CD14-positive monocyte (primary cell): ENCODE measurements at regions not wholly inside any gene's neighbourhood (a gene's known extent, or its start where the extent isn't known, plus 50 kb on each side); places are given as distances from the start of the nearest gene placed in this dataset.

Experiments used
- DNase-seq, 3 donors: peaks; one replicate each; pipeline ENCODE4 v3.0.0-alpha.2; 2011 to 2022
- H2AFZ ChIP-seq: 2 replicates; pipeline ENCODE4 v1.6.0; 2012; ENCODE audit warnings: mild to moderate bottlenecking, low read depth, low read length, inconsistent platforms; ENCODE audit not compliant: insufficient read depth, poor library complexity, severe bottlenecking
- H3K27ac ChIP-seq, 2 donors: 1 replicate in 1 of 2; 2 replicates in 1 of 2; pipeline ENCODE4 v1.5.1; 2012 to 2013; ENCODE audit warnings: low read length in 2 of 2, control low read depth in 1 of 2, inconsistent platforms in 1 of 2, low read depth in 1 of 2, mild to moderate bottlenecking in 1 of 2
- H3K27me3 ChIP-seq, 2 donors: one replicate each; pipeline versions ENCODE4 v1.6.0 to v1.6.1; 2011 to 2013; ENCODE audit warnings: low read length in 2 of 2; ENCODE audit not compliant: control insufficient read depth in 2 of 2, insufficient read depth in 2 of 2
- H3K36me3 ChIP-seq, 2 donors: replicated peaks in 1 of 2; 1 replicate in 1 of 2; 2 replicates in 1 of 2; pipeline versions ENCODE4 v1.5.1 to v1.6.1; 2012 to 2013; ENCODE audit warnings: low read length in 2 of 2, control low read depth in 1 of 2, inconsistent platforms in 1 of 2, mild to moderate bottlenecking in 1 of 2; ENCODE audit not compliant: insufficient read depth in 2 of 2, control insufficient read depth in 1 of 2
- H3K4me1 ChIP-seq, 2 donors: 1 replicate in 1 of 2; 2 replicates in 1 of 2; pipeline versions ENCODE4 v1.5.1 to v1.6.1; 2012 to 2013; ENCODE audit warnings: low read length in 2 of 2, control low read depth in 1 of 2, inconsistent platforms in 1 of 2, mild to moderate bottlenecking in 1 of 2, moderate library complexity in 1 of 2; ENCODE audit not compliant: insufficient read depth in 2 of 2, control insufficient read depth in 1 of 2
- H3K4me2 ChIP-seq: replicated peaks from 2 replicates; pipeline ENCODE3; 2012; ENCODE audit warnings: low read length, moderate library complexity, mild to moderate bottlenecking; ENCODE audit not compliant: poor library complexity, severe bottlenecking; ENCODE audit errors: extremely low read depth
- H3K4me3 ChIP-seq, 3 experiments: fragments of 200-600 bp in 1 of 3; sonication (generic) in 1 of 3; replicated peaks in 1 of 3; 1 replicate in 2 of 3; 2 replicates in 1 of 3; pipeline ENCODE4 v1.5.1; 2011 to 2013; ENCODE audit warnings: low read length in 3 of 3, mild to moderate bottlenecking in 3 of 3, control low read depth in 2 of 3, low read depth in 2 of 3, inconsistent platforms in 1 of 3, moderate library complexity in 1 of 3
- H3K79me2 ChIP-seq: 2 replicates; pipeline ENCODE4 v1.6.0; 2012; ENCODE audit warnings: mild to moderate bottlenecking, control low read depth, inconsistent platforms, low read length, moderate library complexity; ENCODE audit not compliant: insufficient read depth
- H3K9ac ChIP-seq: 2 replicates; pipeline ENCODE4 v1.6.0; 2017; ENCODE audit warnings: low read length, mild to moderate bottlenecking; ENCODE audit not compliant: insufficient read depth, poor library complexity, severe bottlenecking
- H3K9me3 ChIP-seq, 2 donors: replicated peaks in 1 of 2; 1 replicate in 1 of 2; 2 replicates in 1 of 2; pipeline versions ENCODE4 v1.5.1 to v1.6.1; 2012 to 2013; ENCODE audit warnings: low read length in 2 of 2, control low read depth in 1 of 2; ENCODE audit not compliant: control insufficient read depth in 1 of 2, insufficient read depth in 1 of 2
- H4K20me1 ChIP-seq: 2 replicates; pipeline ENCODE4 v1.6.0; 2012; ENCODE audit warnings: mild to moderate bottlenecking, low read length, control low read depth, moderate library complexity; ENCODE audit not compliant: insufficient read depth
- H3K27ac Mint-ChIP-seq, 7 donors: one replicate each; pipeline ENCODE4 v1.8.0; 2020; ENCODE audit warnings: mild to moderate bottlenecking in 7 of 7, mixed read lengths in 7 of 7, moderate library complexity in 6 of 7, inconsistent platforms in 2 of 7
- H3K27me3 Mint-ChIP-seq, 3 donors: one replicate each; pipeline ENCODE4 v1.8.0; 2021 to 2022; ENCODE audit warnings: low read depth in 3 of 3, mild to moderate bottlenecking in 3 of 3, mixed read lengths in 3 of 3, moderate library complexity in 3 of 3, inconsistent platforms in 1 of 3
- H3K36me3 Mint-ChIP-seq, 2 donors: one replicate each; pipeline ENCODE4 v1.8.0; 2020; ENCODE audit warnings: mixed read lengths in 2 of 2, inconsistent platforms in 1 of 2, mild to moderate bottlenecking in 1 of 2
- H3K4me1 Mint-ChIP-seq: one replicate; pipeline ENCODE4 v1.8.0; 2020; ENCODE audit warnings: mild to moderate bottlenecking, mixed read lengths
- H3K4me3 Mint-ChIP-seq, 2 donors: one replicate each; pipeline ENCODE4 v1.8.0; 2020; ENCODE audit warnings: mild to moderate bottlenecking in 2 of 2, mixed read lengths in 2 of 2, moderate library complexity in 1 of 2
- H3K9me3 Mint-ChIP-seq, 7 donors: one replicate each; pipeline ENCODE4 v1.8.0; 2020 to 2022; ENCODE audit warnings: mixed read lengths in 7 of 7, mild to moderate bottlenecking in 6 of 7, moderate library complexity in 6 of 7, inconsistent platforms in 2 of 7
- WGBS: methylation state at CpG from one replicate; pipeline ENCODE4 v1.1.5; 2013; ENCODE audit warnings: missing lambda C conversion rate; ENCODE audit not compliant: insufficient coverage; 5-methylcytosine and 5-hydroxymethylcytosine counted together
- intact Hi-C, 2 donors: fragments of 100-400 bp; cut with micrococcal nuclease; formaldehyde crosslinking; loops; one replicate each; pipeline versions ENCODE4 v1.15.0 to v1.15.1; 2023
- TF ChIP-seq, protein P1 (sequence below): fragments of 200-600 bp; IDR thresholded peaks from one replicate; pipeline ENCODE4 v1.8.0; 2022; ENCODE audit warnings: antibody characterized with exemption, mild to moderate bottlenecking

DNA sequence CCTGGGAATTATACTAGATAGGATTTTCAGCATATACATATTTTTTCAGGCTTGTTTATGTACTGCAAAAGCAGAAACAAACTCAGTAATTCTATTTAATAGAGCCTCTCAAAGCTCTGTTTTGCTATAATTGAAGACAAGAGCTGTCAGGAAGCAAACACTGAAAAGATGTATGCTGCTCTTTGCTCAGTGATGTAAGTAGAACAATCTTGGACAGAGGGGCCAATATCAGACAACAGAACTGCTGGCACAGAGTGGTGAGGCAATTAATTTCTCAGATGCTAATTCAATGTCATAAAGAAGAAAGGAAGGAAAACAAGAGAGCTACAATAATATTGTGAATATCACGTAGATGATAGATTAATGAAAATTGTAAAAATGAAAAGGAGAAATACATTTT lies 663.3 kb upstream of the ADGRB3 start:
- WGBS = no CpG with 5 or more reads among the region's 1 CpG
- Mint-ChIP-seq H3K4me3 (no peak overlapping the region), H3K4me1 (no peaks in the 10 kb centered on the region), H3K36me3 (no peaks in the 10 kb centered on the region), H3K27ac (no peak overlapping the region), H3K9me3 (no peaks in the 10 kb centered on the region), H3K27me3 (peaks cover 0 to 1% (median 0%) of the 10 kb centered on the region in 3 donors)
- Histone ChIP-seq H3K4me3 (no peak overlapping the region), H3K9ac (no peak overlapping the region), H3K4me2 (no peak overlapping the region), H3K4me1 (no peaks in the 10 kb centered on the region), H3K79me2 (no peaks in the 10 kb centered on the region), H3K36me3 (no peaks in the 10 kb centered on the region), H3K27me3 (no peaks in the 10 kb centered on the region), H3K9me3 (no peaks in the 10 kb centered on the region), H4K20me1 (no peaks in the 10 kb centered on the region), H3K27ac (no peak overlapping the region), H2AFZ (no peak overlapping the region)
- intact Hi-C loops = no loop called here
- DNase-seq = no peak
- TF ChIP-seq, protein P1, sequence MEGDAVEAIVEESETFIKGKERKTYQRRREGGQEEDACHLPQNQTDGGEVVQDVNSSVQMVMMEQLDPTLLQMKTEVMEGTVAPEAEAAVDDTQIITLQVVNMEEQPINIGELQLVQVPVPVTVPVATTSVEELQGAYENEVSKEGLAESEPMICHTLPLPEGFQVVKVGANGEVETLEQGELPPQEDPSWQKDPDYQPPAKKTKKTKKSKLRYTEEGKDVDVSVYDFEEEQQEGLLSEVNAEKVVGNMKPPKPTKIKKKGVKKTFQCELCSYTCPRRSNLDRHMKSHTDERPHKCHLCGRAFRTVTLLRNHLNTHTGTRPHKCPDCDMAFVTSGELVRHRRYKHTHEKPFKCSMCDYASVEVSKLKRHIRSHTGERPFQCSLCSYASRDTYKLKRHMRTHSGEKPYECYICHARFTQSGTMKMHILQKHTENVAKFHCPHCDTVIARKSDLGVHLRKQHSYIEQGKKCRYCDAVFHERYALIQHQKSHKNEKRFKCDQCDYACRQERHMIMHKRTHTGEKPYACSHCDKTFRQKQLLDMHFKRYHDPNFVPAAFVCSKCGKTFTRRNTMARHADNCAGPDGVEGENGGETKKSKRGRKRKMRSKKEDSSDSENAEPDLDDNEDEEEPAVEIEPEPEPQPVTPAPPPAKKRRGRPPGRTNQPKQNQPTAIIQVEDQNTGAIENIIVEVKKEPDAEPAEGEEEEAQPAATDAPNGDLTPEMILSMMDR = no peak

DNA sequence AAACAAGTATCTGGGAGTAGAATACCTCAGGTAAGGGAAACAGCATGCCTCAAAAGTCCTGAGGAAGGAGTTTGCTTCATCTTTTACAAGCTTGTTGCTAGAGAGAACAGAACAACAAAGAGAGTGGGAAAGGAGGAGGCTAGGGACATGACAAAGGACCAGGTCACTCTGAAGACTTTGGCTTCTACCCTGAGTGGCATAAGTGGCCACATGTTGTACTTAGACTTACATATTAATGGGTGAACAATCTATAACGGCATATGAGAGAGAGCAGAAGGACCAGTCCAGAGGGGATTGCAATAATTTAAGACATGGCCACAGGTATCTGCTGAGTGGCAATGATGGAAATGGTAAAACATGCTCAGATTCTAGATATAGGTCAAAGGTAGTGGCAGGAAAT lies 668.3 kb upstream of the ADGRB3 start:
- intact Hi-C loops = no loop called here

More for the DNA sequence above, 668.3 kb upstream of the ADGRB3 start:
- H3K4me3 Mint-ChIP-seq = no peak overlapping the region
- H3K27me3 Mint-ChIP-seq = peaks cover 0 to 1% (median 0%) of the 10 kb centered on the region in 3 donors
- H3K4me1 Mint-ChIP-seq = no peaks in the 10 kb centered on the region
- no peaks in the 10 kb centered on the region for H3K36me3 Mint-ChIP-seq
- H3K9me3 Mint-ChIP-seq = peaks cover 0 to 5% (median 2%) of the 10 kb centered on the region in 7 donors
- Histone ChIP-seq H3K27ac (no peak overlapping the region), H4K20me1 (no peaks in the 10 kb centered on the region), H3K4me3 (no peak overlapping the region), H3K27me3 (no peaks in the 10 kb centered on the region), H2AFZ (no peak overlapping the region), H3K4me2 (no peak overlapping the region), H3K4me1 (no peaks in the 10 kb centered on the region), H3K9ac (no peak overlapping the region), H3K79me2 (no peaks in the 10 kb centered on the region), H3K36me3 (no peaks in the 10 kb centered on the region), H3K9me3 (peaks cover 5 to 7% of the 10 kb centered on the region in 2 donors)
- no peak overlapping the region for H3K27ac Mint-ChIP-seq
- DNase-seq = no peak
- TF ChIP-seq, protein P1 = no peak
- WGBS = 80% methylated on average over 1 of the region's 1 CpG
